PFSK-1 (cell line): ENCODE measurements at regions not wholly inside any gene's neighbourhood (a gene's known extent, or its start where the extent isn't known, plus 50 kb on each side); places are given as distances from the start of the nearest gene placed in this dataset.

Experiments
- FOXP2 ChIP-seq: optimal IDR thresholded peaks from 2 replicates; pipeline ENCODE3; 2011; ENCODE audit warnings: borderline replicate concordance, control low read depth, inconsistent platforms; ENCODE audit not compliant: insufficient read depth; ENCODE audit errors: extremely low read length, extremely low read depth
- POLR2AphosphoS5 ChIP-seq: IDR thresholded peaks from 2 replicates; pipeline ENCODE4 v1.6.1; 2012; ENCODE audit warnings: low read depth, mild to moderate bottlenecking, control low read depth, low read length, moderate library complexity
- SIN3A ChIP-seq: IDR thresholded peaks from 2 replicates; pipeline ENCODE4 v1.6.1; 2012; ENCODE audit warnings: mild to moderate bottlenecking, low read length, moderate library complexity, borderline replicate concordance; ENCODE audit not compliant: insufficient read depth
- TAF1 ChIP-seq: IDR thresholded peaks from 2 replicates; pipeline ENCODE4 v1.6.1; 2012; ENCODE audit warnings: low read length, control low read depth, borderline replicate concordance; ENCODE audit not compliant: insufficient read depth
- TF ChIP-seq, protein P1 (sequence below), 2 experiments: IDR thresholded peaks; 2 replicates each; pipeline versions ENCODE4 v1.6.1 to v1.8.0; 2011 to 2012; ENCODE audit warnings: low read depth in 2 of 2, low read length in 2 of 2, control low read depth in 1 of 2, inconsistent platforms in 1 of 2, mild to moderate bottlenecking in 1 of 2, moderate library complexity in 1 of 2; ENCODE audit not compliant: insufficient read depth in 1 of 2

DNA sequence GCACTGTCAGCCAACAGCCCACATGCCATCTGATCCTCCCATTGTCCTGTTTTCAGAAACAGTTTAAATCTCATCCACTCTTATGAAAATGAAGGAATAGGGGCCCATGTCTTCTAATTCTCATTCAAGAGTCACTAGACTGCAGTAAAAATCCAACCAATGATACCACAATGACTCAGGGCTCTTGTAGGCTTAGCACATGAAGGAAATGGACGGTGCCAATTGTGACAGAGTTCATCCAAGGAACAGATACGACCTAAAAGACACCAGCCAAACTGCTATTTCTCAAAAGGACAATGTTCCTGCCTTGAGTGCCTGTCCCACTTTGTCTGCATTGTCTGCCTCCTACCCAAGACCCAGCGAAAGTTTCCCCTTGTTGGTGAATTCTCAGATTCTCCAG, 204.8 kb upstream of the COX10 start:
- no peak for TF ChIP-seq SIN3A
- TF ChIP-seq TAF1, result no peak

DNA sequence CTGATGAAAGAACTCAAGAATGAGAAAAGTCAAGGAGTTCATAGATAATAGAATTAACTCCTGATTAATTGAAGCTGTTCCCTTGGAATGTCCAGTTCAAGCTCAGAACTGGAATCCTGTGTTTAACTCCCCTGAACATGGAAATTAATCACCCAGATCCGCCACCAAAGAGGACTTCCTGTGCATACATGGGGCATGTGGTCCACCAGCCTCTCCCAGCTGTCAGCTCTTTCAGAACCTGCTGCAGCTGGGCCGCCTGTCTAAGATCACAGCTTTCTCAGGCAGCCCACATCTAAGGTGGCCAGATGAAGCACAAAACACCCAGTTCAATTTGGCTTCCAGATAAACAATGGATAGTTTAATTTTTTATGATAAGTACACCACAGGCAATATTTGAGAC, 203.7 kb upstream of the COX10 start:
- TF ChIP-seq, protein P1, sequence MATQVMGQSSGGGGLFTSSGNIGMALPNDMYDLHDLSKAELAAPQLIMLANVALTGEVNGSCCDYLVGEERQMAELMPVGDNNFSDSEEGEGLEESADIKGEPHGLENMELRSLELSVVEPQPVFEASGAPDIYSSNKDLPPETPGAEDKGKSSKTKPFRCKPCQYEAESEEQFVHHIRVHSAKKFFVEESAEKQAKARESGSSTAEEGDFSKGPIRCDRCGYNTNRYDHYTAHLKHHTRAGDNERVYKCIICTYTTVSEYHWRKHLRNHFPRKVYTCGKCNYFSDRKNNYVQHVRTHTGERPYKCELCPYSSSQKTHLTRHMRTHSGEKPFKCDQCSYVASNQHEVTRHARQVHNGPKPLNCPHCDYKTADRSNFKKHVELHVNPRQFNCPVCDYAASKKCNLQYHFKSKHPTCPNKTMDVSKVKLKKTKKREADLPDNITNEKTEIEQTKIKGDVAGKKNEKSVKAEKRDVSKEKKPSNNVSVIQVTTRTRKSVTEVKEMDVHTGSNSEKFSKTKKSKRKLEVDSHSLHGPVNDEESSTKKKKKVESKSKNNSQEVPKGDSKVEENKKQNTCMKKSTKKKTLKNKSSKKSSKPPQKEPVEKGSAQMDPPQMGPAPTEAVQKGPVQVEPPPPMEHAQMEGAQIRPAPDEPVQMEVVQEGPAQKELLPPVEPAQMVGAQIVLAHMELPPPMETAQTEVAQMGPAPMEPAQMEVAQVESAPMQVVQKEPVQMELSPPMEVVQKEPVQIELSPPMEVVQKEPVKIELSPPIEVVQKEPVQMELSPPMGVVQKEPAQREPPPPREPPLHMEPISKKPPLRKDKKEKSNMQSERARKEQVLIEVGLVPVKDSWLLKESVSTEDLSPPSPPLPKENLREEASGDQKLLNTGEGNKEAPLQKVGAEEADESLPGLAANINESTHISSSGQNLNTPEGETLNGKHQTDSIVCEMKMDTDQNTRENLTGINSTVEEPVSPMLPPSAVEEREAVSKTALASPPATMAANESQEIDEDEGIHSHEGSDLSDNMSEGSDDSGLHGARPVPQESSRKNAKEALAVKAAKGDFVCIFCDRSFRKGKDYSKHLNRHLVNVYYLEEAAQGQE (IDR thresholded peaks at IDR 0.05; ENCODE audit: insufficient read depth in 1 of 2, low read depth in 2 of 2, low read length in 2 of 2), result no peak
- TF ChIP-seq FOXP2, result no peak
- TF ChIP-seq TAF1, result no peak
- no peak for TF ChIP-seq SIN3A
- TF ChIP-seq POLR2AphosphoS5, result no peak

DNA sequence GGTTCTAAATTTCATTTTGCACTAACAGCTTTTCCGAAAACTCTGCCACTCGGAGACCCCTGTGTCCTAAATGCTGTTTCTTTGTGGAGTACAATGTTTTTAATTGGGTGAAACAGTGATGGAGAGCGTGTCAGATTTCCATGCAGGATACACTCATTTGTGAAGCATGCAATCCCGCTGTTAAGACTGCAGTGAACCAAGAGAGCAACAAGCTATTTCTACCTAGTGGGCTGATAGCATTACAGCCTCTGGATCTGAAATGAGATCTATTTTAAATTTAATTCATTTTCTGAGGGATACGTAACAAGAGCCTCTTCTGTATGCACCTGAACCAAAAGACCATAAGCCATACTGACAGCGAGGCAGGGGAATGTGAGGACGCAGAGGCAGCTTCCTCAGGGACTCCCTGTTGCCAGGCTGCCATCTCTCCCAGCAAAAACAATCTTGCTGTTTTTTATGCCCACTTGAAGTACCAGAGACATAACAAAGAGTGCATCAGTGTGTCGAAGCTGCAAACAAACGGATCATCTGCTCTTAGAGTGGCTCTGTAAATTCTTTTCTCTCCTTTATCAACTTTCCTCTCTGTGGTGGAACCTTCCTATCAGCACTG, 199.9 kb upstream of the COX10 start:
- TF ChIP-seq FOXP2, result no peak
- no peak for TF ChIP-seq SIN3A
- TF ChIP-seq TAF1, result no peak

DNA sequence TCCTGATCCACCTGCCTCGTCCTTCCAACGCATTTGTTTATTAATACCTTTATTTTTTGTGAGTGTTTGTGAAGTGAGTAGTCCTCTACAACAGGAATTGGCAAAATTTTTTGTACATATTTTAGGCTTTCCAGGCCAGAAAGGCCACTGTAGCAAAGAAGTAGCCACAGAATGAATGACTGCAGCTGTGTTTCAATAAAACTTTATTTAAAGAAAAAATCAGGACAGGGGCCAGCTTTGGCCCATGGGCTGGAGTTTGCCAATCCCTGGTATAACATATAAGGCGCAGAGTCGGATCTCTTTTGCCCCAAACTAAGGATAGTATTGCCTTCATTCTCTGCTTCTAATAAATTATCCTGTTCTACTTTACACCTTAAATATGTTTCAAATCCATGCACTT, 198.0 kb upstream of the COX10 start:
- no peak for TF ChIP-seq FOXP2
- TF ChIP-seq, protein P1 (IDR thresholded peaks at IDR 0.05; ENCODE audit: insufficient read depth in 1 of 2, low read depth in 2 of 2, low read length in 2 of 2), result no peak
- TF ChIP-seq SIN3A, result no peak
- TF ChIP-seq TAF1, result no peak
- no peak for TF ChIP-seq POLR2AphosphoS5

DNA sequence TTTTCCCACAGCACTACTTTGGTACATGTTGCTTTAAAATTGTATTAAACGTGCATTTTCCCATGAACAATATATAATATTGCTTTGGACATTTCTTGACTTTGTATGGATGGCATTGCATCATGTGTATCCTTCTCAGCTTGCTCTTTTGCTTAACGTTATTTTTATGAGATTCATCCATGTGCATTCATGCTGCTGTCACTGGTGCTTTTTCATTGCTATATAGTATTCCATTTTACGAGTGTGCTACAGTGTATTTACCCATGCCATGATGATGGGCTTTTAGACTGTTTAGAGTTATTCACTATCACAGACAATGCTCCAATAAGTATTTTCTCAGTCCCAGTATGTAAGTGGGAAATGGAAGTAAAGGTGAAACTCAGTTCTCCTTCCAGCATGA, 195.2 kb upstream of the COX10 start:
- TF ChIP-seq FOXP2, result no peak
- no peak for TF ChIP-seq TAF1
- TF ChIP-seq, protein P1 (IDR thresholded peaks at IDR 0.05; ENCODE audit: insufficient read depth in 1 of 2, low read depth in 2 of 2, low read length in 2 of 2), result no peak
- TF ChIP-seq POLR2AphosphoS5, result no peak

DNA sequence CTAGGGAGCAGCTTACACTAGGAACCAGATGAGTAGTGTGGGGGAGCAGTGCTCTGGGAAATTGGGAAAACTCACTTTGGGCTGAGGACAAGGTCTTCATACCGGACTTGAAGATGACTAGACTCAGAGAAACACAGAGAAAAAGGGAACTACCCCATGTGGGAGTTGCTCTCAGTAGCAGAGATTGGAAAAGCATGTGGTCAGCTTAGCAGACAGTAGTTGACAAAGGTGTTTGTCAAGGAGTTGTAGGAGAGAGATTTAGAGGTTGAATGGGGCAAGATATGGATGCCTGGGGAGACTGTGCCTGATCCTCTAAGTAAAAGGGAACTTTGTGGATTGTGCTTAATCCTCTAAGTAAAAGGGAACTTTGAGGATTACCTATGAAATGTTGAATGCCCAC, 194.5 kb upstream of the COX10 start:
- TF ChIP-seq SIN3A (no peak), FOXP2 (no peak), POLR2AphosphoS5 (no peak)

DNA sequence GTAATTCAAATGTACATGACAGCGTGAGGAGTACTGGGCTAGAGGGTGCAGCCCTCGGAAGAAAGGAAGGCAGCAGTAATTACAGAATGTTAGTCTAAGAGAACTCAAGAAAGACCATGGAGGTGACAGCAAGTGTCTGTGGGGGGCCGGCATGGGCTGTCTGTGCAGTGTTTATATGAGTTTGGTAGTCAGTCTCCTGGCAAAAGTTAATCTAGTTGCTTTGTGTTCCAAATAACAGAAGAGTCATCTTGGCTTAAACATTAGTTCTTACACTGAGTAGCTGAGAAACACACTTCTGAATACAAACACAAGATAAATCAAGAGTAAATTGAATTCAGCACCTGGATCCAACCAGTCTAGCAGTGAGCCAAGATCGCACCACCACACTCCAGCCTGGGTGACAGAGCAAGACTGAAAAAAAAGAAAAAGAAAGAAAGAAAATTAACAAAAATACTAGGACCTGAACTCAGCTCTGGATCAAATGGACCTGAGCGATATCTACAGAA, 189.3 kb upstream of the COX10 start:
- no peak for TF ChIP-seq SIN3A
- no peak for TF ChIP-seq TAF1
- TF ChIP-seq, protein P1 (IDR thresholded peaks at IDR 0.05; ENCODE audit: insufficient read depth in 1 of 2, low read depth in 2 of 2, low read length in 2 of 2), result no peak
- TF ChIP-seq FOXP2, result no peak
- no peak for TF ChIP-seq POLR2AphosphoS5
